ENCODE measurements at regions not wholly inside any gene's neighbourhood (a gene's known extent, or its start where the extent isn't known, plus 50 kb on each side); places are given as distances from the start of the nearest gene placed in this dataset.

DNA sequence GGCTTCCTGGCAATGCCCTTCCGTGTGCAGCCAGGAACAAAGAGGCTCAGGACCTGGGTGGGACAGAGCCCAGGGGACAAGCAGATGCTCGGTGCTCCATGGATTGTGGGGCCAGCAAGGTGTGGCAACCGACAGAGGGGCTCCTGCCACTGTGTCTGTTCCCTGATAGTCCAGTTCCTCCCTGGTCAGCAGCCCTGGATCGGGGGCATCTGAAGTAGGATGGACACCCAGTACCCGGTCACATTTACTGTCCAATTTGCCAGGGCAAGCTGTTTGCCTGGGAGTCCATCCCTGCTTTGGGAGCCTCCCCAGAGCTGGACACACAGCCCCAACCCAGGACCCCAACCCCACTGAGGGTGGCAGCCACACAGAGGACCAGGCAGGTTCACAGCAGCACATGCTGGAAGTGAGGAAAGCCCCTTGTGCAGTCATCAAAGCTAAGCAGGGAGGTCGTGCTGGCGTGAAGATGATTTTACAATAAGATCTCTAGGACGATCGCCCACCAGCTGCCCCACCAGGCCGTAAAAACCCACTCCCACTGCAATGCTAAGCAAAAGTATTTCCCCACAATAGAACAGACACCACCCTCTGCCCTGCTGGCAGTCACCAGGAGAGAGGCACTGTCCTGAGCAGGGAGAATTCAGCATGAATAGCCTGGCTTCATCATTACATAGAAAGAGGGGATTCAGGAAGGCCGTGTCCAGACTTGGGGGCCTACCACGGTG is 141.7 kb downstream of the NDUFA10 start:
- no peak for DNase-seq (ENCODE audit: extremely low read depth in 1 of 2, low read depth in 1 of 2)

DNA sequence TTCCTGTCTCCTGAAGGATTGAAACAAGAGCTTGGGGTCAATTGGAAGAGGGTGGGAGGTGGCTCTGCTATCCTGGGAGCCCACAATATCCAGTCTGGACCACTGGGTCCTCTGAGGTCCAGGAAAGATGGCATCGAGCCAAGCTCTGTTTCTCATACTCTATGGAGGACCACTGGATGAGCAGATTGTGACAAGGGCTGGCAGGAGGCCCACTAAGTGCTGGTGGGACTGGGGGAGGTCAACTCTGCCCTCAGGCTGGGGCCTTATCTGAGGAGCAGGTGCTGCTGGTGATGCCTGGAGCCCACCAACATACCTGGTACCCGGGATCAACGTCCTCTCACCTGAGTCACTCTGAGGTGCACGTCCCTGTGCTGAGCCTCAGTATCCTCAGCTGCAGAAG is 142.4 kb downstream of the NDUFA10 start:
- DNase-seq (ENCODE audit: extremely low read depth in 1 of 2, low read depth in 1 of 2), result no peak

DNA sequence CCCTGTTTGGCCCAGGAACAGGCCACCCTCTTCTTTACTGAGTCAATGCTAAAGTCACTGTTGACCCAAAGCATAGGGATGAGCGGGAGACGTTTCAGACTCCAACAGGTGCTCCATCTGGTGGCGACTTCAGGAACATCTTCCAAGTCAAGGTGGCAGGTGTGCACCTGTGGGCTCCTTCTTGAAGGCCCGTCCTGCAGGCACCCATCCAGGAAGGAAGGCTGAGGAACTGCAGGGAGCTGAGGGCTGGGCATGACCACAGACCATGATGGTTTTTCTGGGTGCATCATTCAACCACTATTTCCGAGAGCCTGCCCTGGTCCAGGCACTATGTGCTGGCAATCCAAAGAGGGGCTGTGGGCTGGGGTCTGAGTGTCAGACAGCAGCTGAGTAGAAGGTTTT is 142.8 kb downstream of the NDUFA10 start:
- peak; percentile 10 to 37 for DNase-seq (ENCODE audit: extremely low read depth in 1 of 2, low read depth in 1 of 2)

DNA sequence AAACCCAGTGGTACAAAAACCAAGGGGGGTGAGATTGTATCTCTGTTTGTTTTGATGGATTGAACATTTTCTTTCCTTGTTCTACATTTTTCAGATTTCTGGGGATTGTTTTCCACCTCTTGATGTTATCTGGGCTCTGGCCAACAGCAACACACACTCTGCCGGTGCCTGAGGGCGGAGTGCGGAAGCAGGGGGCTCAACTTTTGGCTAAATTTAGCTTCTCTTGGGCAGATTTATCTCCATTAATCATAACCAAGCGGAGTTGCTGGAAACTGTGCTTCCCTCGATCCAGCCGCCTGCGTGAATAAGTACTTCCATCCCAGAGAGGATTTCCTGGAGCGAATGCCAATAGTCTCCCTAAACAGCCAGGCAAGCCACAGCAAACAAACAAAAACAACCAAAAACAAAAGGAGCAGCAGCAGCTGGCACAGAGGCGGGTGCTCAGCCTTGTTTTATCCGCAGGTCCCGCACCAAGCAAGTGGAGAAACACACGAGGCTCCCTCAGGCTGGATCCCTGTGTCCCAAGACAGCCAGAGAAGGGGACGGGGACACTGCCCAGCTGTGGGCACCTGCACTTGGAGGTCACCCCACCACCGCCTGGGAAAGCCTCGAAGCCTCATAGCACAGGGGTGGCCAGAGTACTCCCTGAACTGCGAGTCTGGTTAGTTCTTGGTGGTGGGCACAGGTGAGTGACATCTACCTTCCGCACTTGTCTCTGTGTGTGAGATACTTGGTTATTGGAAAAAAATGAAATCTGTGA is 143.4 kb downstream of the NDUFA10 start:
- no peak for DNase-seq (ENCODE audit: extremely low read depth in 1 of 2, low read depth in 1 of 2)

DNA sequence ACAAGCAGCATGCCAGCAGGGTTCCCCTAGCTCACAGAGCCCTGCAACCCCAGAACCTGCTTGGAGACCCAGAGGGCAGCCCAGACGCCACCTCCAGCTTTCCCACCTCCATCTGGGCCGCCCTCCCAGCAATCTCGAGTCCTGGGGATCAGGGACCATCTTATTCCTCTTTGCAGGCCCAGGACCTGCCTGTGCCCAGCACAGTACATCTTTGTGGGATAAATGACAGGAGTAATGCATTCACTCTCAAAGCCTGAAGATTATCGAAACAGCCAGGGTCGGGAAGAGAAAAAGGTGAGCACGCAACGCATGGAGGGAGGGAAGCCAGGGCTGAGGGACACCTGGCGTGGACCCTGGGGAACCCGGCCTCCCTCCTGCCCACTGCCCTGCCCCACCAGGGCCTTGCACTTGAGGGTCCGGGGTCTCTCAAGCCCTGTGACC is 144.1 kb downstream of the NDUFA10 start:
- DNase-seq (ENCODE audit: extremely low read depth in 1 of 2, low read depth in 1 of 2), result no peak

DNA sequence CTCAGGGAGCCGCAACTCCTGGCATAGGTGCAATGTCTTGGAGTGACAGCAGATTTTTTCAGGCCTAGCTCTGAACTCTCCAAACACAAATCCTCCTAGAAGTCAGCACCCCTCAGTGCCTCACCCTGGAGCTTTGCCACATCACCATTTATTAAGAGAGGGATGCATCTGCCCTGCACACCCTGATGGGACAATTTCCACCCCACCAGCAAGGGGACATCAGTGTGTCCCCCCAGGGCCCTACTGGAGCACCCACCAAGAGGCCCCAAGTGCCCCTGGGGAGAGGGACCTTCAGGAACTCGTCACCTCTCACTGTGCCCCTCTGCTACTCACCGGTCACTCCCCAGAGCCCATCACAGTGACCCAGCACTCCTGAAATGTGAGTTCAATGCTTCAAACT is 144.7 kb downstream of the NDUFA10 start:
- no peak for DNase-seq (ENCODE audit: extremely low read depth in 1 of 2, low read depth in 1 of 2)

DNA sequence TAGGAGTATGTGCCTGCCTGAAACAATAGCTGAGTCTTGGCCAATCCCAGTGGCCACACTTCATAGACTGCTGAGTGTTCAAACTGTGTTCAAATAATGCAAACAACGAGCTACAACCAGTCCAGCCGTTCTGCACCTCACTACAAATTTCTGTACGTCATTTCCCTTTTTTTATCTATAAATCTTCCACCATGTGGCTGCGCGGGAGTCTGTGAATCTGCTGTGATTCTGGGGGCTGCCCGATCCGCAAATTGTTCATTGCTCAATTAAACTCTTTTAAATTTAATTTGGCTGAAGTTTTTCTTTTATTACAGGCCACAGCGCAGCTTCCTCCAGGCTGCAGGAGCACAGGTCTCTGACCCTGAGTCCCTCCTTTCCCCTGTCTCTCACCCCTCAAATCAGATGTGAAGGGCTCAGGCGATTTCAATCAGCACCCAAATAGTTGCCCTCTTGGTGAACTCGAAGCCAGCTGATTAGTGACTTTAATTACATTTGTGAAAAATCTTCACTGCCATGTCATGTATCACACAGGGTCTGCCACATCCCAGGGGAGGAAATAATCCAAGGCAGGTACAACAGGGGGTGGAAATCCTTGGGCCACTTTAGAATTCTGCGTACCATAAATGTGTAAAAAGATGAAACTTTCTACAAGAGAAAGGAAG is 145.6 kb downstream of the NDUFA10 start:
- no peak for DNase-seq (ENCODE audit: extremely low read depth in 1 of 2, low read depth in 1 of 2)

DNA sequence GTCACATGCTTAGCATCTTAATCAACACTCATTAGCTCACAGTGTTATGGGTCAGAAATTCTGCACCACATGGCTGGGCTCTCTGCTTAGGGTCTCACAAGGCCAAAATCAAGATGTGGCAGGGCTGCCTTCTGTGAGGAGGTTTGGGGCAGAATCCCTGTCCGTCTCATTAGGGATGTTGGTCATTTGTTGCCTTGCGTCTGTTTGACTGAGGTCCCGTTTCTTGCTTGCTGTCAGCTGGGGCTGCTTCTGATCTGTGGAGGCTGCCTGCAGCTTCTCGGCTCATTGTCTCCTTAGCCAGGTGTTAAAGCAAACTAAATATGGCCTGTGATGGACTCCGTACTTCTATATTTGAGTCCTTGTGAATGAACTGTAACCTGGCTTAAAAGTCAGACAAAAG is 146.5 kb downstream of the NDUFA10 start:
- no peak for DNase-seq (ENCODE audit: extremely low read depth in 1 of 2, low read depth in 1 of 2)

DNA sequence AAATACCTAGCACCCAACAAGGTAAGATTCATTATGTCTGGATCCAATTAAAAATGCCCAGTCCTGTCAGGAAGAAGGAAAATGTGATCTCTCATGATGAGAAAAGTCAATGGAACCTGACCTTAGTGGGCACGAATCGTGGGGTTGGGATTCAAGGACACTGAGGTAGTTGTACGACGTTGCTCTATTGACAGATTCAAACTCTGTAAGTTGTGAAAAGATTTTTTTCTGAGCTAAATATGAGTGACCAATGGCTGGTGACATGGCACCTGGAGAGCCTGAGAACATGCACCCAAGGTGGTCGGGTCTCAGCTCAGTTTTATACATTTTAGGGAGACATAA is 148.2 kb downstream of the NDUFA10 start:
- DNase-seq (ENCODE audit: extremely low read depth in 1 of 2, low read depth in 1 of 2), result no peak

DNA sequence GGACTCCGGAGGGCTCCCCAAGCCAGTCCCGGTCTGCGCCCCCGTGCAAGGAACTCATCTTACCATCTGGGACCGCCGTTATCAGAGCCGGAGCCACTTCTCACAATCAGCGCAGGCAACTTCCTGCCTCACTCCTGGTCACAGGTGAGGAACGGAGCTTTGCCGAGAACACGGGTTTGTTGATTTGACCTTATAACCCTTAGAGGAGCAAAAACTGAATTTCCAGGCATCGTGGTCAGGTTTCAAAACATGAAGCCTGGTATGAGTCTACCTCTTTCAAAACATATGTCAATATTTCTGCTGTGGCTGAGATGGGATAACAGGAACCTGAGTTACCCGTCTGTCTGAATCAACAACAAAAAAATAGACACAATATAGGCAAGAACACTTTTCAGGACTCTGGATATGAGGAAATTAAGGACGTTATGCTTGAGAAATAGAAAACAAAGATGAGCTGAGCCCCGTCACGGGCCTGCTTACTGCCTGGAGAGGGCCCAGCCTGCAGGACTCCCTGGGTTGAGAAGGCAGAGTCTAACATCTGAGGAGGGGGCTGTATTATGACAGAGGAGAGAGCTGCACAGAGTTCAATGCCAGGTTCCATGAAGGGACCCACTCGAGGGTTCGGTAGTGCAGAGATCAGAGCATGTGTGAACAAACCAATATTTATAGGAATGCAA is 148.7 kb downstream of the NDUFA10 start:
- no peak for DNase-seq (ENCODE audit: extremely low read depth in 1 of 2, low read depth in 1 of 2)

DNA sequence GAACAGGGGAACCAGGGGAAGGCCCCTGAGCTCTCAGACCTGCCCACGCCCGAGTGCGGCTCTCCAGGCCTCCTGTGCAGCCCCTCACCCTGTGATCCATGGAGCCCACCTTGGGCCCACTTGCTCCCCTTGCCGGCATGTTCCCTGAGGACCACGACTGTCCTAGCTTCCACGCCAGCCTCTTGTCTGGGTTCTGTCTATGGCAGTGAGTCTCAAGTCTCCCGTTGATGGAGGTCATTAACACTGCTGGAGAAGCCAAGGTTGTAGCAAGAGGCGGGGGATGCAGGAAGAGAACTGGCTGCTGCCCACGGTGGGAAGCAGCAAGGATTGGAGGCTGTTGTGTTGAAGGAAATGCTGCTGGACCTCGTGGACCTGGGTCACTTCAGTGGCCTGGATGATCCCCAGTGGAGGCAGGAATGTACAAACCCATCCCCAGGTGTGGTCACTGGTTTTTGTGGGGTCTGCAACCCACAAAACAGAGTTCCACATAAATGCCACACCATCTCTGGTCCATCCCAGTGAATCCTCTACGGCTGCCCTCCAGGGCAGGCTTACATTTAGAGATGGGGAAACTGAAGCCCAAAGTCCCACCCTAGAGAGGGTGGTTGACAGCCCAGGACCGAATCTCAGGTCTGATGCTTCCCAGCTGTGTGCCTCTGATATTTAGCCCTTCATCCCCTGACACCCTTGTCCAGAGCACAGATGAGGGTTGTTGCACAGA is 150.3 kb downstream of the NDUFA10 start:
- no peak for DNase-seq (ENCODE audit: extremely low read depth in 1 of 2, low read depth in 1 of 2)

DNA sequence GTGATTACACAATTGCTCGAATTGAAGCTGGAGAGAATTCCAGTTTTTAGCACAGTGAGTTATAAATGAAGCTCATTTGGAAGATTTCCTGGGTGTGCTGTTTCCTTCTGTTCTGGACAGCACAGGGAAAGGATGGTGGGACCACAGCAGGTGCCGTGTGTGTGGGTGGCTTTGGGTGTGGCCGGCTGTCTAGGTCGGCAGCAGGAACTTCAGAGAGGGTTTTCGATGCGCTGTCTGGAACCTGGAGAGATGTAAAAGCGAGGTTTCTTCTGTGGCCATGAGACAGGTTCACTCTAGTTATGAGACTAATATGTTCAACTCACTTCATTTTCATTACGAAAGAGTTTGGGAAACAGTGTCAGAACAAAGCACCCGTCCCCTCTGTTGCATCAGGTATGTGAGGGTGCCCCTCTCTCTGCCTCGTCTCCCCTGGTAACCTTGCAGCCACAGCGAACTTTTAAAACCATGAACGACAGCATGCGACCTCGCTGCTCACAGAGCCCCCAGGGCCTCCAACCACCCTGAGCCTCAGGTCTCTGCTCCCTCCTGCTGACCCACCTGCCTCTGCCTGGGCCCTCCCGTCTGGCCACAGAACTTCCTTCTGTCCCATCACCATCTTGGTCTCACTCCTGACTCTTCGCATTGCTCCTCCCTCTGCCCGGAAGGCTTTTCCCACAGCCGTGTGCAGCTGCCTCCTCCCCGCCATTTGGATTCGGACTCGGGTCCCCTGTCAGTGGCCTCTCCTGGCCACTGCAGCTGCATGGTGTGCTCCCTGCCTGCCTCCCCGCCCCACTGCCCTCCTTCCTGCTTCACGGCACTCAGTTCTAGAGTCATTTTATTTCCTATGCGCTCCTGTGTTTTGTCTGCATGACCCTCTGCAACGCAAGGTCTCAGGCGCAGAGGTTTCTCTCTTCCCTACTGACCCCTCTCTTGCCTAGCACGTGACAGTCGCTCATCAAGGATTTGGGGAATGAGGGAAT is 151.2 kb downstream of the NDUFA10 start:
- no peak for DNase-seq (ENCODE audit: extremely low read depth in 1 of 2, low read depth in 1 of 2)

DNA sequence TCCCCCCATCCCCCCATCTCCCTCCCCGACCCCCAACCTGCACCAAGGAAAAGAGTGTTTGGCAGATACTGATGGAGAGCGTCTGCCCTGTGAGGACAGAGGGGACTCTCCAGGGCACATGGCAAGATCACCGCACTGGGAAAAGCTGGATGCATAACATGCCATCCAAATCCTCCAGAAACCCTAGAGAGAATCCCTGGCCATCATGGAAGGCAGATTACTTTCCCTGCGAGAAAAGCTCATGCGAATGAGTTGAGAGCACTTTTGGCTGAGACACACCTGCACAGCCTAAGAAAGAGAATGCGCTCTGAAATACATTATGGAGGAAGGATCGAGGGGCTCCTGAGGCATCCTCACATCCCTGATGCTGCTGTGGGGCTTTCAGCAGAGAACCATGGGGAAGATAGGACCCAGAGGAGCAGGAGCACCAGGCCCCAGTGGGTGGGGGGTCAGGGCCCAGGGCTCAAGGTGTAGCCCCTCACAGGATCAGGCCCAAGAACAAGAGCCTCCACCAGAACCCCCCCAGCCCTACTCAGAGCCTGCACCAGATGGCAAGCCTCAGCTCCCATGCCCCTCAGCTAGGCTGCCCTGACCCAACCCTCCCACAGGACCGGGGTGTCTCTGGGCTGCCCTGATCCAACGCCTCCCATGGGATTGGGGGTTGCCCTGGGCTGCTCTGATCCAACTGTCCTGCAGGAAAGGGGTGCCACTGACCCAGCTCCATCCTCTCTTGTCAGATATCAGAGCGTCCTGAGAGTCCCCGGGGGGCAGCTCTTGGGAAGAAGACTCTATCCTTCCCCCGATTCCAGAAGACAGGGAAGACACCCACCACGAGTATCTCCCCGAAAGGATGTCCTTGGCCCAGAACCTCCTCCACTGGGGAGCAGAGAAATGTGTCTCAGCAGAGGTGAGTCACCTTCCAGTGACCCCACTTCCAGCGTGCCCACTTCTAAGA is 153.4 kb downstream of the NDUFA10 start:
- DNase-seq (ENCODE audit: extremely low read depth in 1 of 2, low read depth in 1 of 2), result no peak

DNA sequence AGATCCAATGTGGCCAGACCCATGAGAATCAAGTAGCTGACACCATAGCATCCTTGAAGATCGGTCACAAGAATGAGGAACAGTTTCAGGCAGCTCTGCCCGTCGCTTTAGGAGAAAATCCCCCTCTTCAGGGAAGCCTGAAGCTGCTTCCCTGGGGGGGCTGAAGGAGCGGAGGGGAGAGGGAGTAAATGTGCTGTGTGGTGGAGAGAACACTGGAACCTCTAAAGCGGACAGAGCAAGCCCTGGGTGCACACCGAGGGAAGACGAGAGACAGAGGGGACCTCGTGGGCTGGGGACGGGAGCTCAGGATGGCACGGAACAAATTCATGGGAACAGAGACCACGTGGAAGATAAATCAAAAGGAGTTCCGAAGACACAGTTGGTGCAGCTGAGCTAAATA is 154.3 kb downstream of the NDUFA10 start:
- DNase-seq (ENCODE audit: extremely low read depth in 1 of 2, low read depth in 1 of 2), result no peak

DNA sequence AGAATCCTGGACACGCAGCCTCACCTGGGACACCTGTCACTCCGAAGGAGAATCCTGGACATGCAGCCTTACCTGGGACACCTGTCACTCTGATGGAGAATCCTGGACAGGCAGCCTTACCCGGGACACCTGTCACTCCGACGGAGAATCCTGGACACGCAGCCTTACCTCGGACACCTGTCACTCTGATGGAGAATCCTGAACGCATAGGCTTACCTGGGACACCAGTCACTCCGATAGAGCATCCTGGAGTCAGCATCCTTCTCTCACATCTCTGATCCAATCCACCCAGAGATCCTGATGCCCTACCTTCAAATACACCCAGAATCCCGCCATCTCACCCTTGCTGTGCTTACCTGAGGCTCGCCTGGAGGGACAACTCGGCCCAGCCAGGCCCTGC is 154.9 kb downstream of the NDUFA10 start:
- DNase-seq (ENCODE audit: extremely low read depth in 1 of 2, low read depth in 1 of 2), result no peak

DNA sequence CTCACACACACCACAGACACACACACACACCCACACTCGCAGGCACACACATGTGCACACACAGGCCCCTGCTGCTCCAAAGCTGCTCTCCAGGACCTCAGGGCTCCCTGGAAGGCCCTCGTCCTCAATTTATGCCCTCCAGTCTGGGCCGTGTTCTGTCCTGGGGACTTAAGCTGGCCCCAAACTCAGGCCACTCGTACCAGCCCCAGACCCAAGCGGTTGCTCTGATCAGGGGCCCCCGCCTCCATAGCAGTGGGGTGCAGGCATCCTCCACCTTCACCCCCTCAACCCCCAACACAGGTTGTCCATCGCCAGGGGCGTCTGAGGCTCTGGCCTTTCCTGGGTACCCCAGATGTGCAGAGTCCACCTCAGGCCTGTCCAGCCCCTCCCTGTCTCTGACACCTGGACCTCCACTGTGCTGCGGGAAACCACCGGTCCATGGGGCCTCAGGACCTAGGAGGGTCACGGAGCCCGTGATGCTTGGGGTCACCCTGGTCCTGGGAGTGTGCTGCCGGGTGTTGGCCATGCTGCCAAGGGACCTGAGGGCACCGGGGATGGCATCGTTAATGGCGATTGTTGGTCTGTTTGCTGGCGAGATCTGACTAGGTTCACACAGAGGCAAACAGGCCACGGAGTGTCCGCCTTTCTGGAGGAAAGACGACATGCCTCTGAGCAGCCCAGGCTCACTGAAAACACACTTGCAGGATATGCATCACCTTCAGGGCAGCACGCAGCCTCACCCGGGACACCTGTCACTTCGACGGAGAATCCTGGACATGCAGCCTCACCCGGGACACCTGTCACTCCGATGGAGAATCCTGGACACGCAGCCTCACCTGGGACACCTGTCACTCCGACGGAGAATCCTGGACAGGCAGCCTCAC is 155.6 kb downstream of the NDUFA10 start:
- no peak for DNase-seq (ENCODE audit: extremely low read depth in 1 of 2, low read depth in 1 of 2)

DNA sequence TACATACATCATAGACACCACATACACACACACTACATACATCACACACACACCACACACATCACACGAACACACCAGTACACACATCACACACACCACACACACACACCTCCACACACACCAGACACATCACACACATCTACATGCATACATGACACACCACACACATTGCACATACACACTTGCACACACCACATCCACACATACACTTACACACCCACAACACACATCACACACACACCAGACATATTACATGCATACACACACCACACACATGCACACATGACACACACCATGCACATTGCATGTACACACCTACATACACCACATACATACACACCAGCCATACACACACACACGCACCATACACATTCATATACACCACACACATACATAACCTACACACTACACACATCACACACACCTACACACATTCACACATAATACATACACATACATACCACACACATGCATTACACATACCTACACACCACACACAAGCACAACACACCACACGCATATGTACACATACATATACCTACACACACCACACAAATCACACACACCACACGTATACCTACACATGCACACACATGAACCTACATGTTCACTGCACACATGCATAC is 156.5 kb downstream of the NDUFA10 start:
- no peak for DNase-seq (ENCODE audit: extremely low read depth in 1 of 2, low read depth in 1 of 2)

All from activated CD8-positive, alpha-beta memory T cell treated with anti-CD3 and anti-CD28 coated beads for 1 hour (primary cell).